Cortex of kidney (tissue), 1 donor: ENCODE measurements at regions not wholly inside any gene's neighbourhood (a gene's known extent, or its start where the extent isn't known, plus 50 kb on each side); places are given as distances from the start of the nearest gene placed in this dataset.

Experiments
- DNase-seq: peaks from one replicate; lab custom pipeline; 2025; lab: John Stamatoyannopoulos, UW

GRCh38 chrX:149992918-149993317 is 54.6 kb upstream of the EOLA2 start:
- no peak for DNase-seq

DNA sequence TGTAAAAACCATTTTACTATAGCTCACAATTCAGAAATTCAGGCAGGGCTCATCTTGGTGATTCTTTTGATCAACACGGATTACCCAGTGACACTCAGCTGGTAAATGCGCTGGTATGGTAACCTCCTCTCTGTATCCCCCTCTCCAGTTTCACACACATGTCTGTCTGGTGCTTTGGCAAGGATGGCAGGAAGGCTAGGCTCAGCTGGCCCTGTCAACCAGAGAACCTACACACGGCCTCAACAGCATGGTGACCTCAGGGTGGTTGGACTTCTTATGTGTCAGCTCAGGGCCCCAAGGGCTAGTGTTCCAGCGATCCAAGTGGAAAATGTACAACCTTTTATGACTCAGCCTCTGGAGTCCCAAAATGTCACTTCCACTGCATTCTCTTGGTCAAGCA is 55.7 kb upstream of the EOLA2 start:
- DNase-seq: no peak

DNA sequence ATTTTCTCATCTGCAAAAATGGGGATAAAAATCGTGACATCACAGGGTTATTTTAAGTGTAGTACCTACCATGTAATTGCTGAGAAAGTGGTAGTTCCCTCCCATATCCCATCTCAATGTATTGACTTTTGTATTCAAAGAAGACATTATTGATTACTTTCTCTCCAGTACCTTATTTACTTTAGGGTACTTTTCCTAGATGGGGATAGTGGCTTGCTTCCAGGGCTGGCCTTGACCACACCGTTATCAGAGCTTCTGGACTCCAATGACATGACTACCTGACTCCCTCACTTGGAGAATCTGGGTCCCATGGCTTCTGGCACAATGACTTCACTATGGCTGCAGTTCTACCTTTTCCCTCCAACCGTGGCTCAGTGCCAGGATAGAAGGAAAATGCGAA is 58.2 kb upstream of the EOLA2 start:
- no peak for DNase-seq

DNA sequence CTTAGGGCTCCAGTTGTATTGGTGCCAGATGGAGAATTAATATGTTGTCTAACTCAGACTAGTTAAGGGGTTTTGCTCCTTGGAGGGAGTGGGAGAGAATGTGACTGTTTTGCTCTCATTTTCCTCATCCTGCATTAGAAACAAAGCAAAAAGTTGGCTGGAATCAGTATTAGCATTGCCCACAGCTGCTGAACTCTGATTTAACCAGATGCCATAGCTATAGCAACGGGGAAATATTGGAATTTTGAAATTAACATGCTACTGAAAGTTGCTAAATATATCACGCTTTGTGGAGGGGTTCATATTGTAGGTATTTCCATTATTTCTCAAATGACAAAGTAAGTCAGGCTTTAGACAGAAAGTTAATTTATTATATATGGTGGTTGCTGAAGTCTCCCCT is 66.7 kb upstream of the EOLA2 start:
- DNase-seq: no peak

DNA sequence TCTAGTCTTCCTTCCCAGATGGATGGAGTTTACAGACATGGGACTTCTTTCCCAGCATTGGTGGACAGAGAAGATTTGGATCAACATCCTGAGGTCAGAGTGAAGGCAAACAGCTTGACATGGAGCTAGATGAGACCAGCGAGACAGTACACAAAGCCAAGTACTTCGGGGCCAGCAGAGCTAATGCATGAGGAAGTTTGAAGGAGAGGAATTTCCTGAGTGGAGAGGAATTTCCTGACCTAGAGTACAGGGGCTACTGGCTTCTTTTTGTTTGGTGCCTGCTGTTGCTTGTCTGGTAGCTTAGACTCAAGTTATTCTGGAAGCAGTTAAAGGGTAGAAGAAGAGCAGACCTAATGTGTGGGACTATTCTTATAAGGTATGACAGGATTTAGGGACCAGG is 69.1 kb upstream of the EOLA2 start:
- no peak for DNase-seq

DNA sequence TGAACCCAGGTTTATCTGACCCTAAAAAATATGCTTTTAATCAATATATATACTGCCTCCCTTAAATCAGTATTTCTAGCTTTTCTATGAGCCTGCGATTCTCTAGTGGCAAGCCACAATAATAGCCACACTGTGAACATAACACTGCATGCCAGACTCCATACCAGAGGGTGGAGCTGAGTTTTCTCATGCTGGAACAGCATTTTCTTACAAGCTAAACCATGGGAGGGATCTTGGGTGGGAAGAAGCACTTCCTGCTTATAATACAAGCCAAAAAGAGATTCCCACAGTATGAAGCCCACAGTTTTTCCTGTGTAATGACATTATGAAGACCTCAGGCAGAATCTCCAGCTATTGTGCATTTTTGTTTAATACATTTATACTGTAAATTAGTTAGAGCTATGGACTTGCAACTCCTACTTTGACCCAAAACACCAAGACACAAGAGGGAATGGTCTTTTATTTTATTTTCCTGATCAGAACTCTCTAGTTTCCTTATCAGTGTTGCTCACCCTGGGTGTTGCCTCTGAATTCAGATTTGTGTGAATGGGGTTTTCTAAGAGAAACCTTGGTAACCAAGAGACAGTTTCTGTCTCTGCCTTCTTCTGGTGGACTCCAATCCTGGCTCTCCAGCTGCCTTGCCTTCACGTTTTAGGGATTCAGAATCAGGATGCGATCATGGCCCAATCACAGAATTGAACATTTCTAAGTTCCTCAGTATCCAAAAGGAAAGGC is 74.5 kb upstream of the EOLA2 start:
- no peak for DNase-seq

DNA sequence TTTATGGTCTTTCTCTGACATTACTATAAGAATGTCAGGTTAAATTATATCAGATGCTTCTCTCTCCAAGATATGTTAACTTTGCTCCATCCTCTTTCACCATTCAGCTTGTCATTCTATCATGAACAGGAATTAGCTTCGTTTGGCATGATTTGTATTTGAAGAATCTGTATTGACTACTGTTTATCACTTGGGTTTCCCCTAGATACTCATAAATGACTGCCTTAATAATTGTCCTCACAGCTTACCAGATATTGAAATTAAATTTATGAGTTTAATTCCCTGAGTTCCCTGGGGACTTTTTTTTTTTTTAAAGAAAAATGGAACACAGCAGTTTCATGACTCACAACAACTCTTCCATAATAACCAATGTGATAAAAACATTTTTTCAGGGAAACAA is 76.2 kb upstream of the EOLA2 start:
- no peak for DNase-seq

- DNase-seq: no peak
These were observed 79.6 kb upstream of the EOLA2 start for GRCh38 chrX:150017868-150018267.

DNA sequence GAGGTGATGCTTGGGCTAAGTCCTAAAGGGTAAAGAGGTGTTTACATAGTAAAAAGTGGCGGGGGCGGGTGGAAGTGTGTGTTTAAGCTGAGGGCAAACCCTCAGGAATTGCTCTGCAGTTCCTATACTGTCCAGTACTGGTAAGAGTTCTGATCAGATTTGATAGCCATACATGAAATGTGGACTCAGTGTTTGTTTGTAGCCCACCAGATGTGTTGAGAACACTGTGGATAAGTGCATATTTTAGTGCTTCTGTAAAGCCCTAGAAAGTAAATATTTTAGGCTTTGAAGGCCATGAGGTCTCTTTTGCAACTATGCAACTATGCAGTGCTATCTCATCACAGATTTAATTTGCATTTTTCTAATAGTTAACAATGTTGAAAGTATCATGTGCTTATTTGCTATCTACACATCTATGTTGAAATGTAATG is 80.7 kb upstream of the EOLA2 start:
- DNase-seq: no peak

DNA sequence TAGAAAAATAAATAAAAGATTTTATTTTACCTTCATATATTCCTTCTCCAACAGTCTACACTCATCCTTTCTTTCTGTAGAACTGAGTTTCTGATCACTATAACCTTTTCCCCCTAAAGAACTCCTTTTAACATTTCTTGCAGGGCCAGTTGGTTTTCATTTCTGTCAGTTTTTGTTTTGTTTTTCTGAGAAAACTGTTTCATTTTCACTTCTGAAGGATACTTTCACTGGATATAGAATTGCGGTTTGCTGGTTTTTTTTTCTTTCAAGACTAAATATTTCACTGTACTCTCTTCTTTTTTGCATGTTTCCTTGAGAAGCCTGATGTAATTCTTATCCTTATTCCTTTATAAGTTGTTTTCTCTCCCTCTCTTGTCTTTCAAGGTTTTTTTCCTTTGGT is 90.4 kb upstream of the EOLA2 start:
- DNase-seq: no peak

DNA sequence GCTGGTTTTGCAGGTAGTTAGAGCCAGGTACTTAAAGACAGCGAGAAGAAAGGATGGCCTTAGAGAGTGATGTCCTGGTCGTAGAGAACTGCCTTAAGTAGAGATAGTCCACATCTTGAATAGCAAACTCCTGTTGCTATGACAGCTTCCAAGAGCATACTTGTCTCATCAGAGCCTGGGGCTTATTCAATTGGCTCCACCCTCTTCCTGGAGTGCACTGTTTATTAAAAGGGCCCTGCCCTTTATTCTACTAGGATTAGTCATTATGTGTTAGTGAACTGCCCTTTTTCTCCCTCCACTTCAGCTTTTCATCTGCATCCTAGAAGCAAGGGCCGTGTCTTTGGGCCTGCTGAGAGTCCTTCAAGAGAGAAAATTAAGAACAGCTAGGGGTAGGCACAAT is 94.5 kb upstream of the EOLA2 start:
- no peak for DNase-seq

- DNase-seq: no peak
These were observed 96.5 kb upstream of the EOLA2 start for GRCh38 chrX:150034788-150035187.

DNA sequence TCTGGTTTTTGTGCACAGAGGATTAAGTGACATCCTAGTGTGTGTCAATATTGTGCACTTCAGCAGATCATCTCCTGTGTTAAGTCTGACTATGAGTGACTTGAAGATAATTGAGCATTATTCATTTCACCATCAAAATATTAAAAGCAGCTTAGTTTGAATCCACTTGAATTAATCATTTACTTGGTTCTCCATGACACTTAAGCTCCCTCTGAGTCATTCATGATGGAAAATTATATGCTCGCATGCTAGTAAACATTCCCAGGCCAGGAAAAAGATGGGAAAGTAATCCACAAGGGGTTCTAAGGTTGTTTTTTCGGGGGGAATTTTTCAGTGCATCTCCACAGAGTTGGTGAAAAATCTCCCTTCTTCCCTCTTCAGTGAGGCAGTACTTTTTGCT is 97.2 kb upstream of the EOLA2 start:
- no peak for DNase-seq

GRCh38 chrX:150036181-150036580 is 97.9 kb upstream of the EOLA2 start:
- DNase-seq: no peak

DNA sequence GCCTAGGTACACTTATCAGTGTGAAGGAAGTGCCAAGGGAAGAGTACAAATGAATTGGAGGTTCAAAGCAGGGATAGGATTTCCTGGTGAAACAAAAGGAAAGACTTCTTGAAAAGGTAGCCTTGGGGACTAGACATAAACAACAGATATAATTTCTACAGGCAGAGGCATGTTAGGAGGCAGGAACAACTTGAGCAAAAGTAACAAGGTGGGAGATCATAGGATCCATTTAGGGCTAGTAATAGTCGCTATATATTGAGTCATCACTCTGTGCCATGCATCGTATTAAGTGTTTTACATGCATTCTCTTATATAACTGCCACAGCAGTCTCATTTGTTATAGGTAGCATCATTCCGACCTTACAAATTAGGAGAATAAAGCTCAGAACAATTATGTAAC is 98.3 kb upstream of the EOLA2 start:
- no peak for DNase-seq

GRCh38 chrX:150037041-150037440 is 98.8 kb upstream of the EOLA2 start:
- DNase-seq: no peak

DNA sequence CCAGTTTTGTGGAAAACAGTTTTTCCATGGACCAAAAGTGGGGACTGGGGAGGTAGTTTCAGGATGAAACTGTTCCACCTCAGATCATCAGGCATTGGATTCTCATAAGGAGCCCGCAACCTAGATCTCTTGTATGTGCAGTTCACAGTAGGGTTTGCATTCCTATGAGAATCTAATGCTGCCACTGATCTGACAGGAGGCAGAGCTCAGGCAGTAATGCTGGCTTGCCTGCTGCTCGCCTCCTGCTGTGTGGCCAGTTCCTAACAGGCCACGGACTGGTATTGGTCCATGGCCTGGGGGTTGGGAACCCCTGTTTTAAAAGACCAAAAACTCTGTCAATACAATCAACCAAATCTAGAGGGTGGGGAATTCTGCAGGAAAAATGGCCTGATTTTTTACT is 100.0 kb upstream of the EOLA2 start:
- no peak for DNase-seq

GRCh38 chrX:150038986-150039599 is 100.8 kb upstream of the EOLA2 start:
- DNase-seq: no peak

DNA sequence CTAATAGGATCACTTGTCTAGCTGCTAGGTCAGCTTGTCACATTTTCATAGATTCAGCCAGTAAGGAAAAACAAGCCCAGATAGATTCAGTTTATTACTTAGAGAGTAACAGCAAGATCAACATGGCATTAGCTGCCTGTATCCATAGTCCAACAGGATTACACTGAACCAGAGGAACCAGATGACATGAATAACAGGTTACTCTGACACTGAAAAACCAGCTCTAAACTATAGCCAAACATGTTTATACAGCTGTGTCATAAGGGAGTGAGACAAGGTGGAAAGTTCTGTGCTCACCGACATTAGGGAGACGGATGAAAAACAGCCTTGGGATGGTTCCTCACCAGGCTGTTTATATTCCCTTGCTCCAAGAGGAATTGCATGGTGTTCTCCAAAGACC is 102.9 kb upstream of the EOLA2 start:
- DNase-seq: no peak

- no peak for DNase-seq
These were observed 106.3 kb upstream of the EOLA2 start for GRCh38 chrX:150044556-150044955.

DNA sequence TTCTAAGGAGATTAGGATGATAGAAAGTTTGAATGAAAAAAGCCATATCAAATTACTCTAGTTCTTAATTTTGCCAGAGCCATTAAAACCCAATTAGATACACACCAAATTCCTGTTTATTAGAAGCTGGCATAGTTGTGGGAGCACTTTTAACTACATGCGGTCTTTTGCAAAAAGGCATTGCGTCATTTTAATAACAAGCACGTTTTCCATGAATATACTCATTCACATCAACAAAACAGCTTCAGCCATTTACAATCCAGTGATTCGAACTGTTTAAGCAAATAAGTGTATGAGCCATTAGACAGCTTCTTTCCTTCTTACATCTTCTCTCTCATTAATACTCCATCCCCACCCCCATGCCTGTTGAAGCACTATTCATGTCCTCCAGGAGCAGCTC is 109.5 kb upstream of the EOLA2 start:
- DNase-seq: no peak

GRCh38 chrX:150049647-150050046 is 111.4 kb upstream of the EOLA2 start:
- DNase-seq: no peak

DNA sequence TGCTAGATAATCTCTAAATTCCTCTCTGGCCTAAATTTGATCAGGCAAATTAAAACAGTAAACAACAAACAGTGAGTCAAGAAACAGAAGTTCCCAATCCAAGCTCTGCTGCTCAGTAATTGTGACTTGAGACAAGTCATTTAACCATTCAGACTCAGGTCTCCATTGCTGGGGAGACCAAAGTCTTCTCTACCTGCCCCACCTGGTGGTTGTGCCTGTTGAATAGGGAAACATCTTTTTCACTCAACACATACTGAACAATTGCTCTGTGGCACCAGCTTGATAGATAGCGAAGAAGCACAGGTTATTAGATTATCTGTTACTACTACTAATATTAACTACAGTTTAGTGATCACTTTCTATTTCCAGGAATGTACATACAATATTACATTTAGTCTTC is 112.1 kb upstream of the EOLA2 start:
- DNase-seq: no peak

- no peak for DNase-seq
These were observed 112.8 kb upstream of the EOLA2 start for GRCh38 chrX:150051096-150051495.
